ENCODE measurements at regions not wholly inside any gene's neighbourhood (a gene's known extent, or its start where the extent isn't known, plus 50 kb on each side); places are given as distances from the start of the nearest gene placed in this dataset.
"Not testable (repeated sequence)": the region's sequence is repeated elsewhere in the genome, so short reads cannot be mapped to it uniquely, and the experiment has no call there.

DNA sequence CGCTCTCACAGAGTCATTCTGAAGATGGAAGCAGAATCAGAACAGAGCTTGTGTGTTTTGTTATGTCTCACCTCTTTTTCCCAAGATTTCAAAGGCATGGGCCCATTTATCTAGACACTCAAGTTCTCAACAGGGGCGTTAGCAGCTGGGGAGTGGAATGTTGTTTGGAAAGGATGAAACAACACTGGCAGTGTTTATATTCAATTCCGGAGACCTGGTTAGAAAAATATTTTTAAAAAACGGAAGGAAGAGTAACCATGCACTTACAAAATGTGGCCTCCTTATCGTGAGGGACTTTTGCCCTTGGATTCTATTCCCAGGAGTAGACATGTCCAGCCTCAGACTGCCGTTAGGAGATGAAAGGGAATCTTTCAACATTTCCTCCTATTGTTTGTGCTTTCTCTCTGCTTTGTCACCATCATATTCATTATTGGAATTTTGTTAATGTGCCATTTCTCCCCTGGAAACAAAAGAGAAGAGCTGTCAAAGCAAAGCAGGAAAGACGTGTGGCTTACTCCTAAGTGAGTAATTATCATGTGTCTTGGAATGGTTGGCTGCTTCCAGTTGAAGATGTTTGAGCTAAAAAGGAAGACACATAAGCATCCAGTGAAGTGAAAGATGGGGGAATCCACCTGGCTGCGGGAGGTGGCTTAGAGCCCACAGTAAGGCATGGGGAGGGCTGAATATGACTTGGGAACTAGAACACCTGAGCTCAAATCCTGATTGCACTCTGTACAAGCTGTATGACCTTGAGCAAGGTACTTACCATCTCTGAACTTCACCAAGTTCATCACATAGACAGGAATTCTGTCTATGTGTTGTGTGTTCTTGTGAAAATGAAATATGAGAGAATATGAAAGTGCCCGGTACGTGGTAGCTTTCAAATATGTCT, 71.7 kb upstream of the JUN start:
- H3K27me3 Mint-ChIP-seq: no peaks in the 10 kb centered on the region
- no peak overlapping the region for H3K4me3 Mint-ChIP-seq
- H3K4me1 Mint-ChIP-seq: peaks cover 35 to 50% of the 10 kb centered on the region in 2 donors
- ATAC-seq (replicated peaks): no peak
- no peaks in the 10 kb centered on the region for H3K36me3 Mint-ChIP-seq
- H3K27ac Mint-ChIP-seq: no peak overlapping the region
- DNase-seq: no peak
- H3K9me3 Mint-ChIP-seq: no peaks in the 10 kb centered on the region

DNA sequence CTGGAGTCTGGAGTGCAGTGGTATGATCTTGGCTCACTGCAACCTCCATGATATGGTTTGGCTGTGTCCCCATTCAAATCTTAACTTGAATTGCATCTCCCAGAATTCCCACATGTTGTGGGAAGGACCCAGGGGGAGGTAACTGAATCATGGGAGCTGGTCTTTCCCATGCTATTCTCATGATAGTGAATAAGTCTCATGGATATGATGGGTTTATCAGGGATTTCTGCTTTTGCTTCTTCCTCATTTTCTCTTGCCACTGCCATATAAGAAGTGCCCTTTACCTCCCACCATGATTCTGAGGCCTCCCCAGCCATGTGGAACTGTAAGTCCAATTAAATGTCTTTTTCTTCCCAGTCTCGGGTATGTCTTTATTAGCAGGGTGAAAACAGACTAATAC, 72.4 kb upstream of the JUN start:
- not testable (repeated sequence) for H3K36me3 Mint-ChIP-seq; DNase-seq; H3K9me3 Mint-ChIP-seq; H3K27me3 Mint-ChIP-seq; H3K4me3 Mint-ChIP-seq; H3K27ac Mint-ChIP-seq; ATAC-seq (replicated peaks)
- H3K4me1 Mint-ChIP-seq: peaks cover 39 to 53% of the 10 kb centered on the region in 2 donors

DNA sequence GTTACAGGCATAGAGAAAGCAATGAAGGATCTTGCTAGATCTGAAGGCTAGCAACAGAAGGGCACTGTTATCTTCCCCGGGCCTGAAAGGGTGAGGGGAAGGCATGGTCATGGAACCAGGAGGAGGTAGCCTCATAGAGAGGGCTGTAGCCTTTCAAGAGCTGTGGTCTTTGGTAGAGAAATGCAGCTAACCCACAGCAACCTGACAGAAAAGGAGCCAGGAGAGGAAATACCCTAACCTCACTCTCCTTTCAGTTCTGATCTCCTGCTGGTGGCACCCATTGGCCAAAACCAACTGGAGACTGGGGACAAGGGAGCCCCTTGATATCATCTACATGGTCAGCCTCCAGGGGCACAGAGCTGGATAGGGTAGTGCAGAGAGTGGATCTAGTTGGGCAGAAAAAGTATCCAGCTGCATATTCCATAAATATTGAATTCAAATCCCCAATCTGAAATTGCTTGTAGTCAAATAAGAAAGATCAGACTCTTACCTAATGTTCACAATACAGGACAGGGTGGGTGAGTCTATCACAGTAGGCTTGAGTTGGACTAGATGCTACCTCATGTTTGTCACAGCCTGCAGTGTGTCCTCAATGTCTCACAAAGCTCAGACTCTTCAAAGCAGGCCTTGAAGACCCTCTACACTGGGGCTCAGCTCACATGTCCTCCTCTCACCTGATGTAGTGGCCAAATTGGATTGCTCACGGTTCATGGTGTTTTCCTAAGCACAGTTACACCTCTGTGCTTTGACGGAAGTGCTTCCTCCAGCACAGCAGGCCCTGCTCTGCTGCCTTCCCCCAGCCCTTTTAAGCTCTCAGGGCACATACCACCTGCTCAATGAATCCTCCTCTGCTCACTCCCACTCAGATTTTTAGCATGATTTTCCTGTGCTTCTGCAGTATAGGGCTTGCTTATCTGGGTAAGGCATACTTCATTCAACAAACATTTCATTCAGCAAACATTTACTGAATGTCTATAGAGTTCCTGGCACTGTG, 74.1 kb upstream of the JUN start:
- ATAC-seq (replicated peaks) (peak; percentile 68), DNase-seq (peak; percentile 12)
- Mint-ChIP-seq H3K9me3 (no peaks in the 10 kb centered on the region), H3K4me3 (no peak overlapping the region), H3K27ac (peak overlapping the region; percentile 25), H3K27me3 (no peaks in the 10 kb centered on the region), H3K36me3 (peaks cover 0 to 2% of the 10 kb centered on the region in 2 donors), H3K4me1 (peaks cover 39 to 53% of the 10 kb centered on the region in 2 donors)

DNA sequence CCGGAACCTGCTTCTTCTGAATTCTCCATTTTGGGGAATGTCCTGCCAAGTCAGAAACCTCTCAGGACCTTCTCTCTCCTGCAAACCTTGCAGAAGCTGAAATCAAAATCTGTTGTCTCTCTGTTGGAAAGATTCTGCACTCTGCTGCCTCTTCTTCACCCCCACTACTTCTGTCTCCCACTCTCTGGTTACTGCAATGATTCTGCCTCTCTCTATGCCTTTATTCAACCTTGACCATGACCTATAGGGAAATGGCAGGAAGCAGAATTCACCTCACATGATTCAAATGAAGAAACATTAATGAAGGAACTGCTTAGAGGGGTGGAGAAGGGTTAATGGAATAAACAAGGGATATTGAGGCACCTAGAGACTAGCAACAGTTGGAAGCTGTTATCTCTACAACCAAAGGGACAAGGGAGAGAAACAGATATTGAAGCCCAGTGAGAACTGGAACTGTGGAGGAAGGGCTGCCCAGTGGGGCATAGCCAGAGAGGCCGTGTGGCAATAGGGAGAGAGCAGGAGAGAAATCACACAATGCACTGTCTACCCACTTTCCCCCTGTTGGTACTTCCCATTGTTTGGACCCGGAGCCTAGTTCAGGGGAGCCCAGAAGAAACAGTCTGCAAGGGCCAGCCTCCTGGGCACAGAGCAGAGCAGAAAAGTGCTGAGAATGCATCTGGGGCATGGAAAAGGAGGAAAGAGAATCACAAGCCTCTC, 76.1 kb upstream of the JUN start:
- Mint-ChIP-seq H3K36me3 (peaks cover 0 to 2% of the 10 kb centered on the region in 2 donors), H3K4me1 (peaks cover 33 to 45% of the 10 kb centered on the region in 2 donors), H3K27ac (no peak overlapping the region), H3K27me3 (no peaks in the 10 kb centered on the region), H3K9me3 (no peaks in the 10 kb centered on the region), H3K4me3 (no peak overlapping the region)
- ATAC-seq (replicated peaks) (peak; percentile 67 to 69), DNase-seq (no peak)

DNA sequence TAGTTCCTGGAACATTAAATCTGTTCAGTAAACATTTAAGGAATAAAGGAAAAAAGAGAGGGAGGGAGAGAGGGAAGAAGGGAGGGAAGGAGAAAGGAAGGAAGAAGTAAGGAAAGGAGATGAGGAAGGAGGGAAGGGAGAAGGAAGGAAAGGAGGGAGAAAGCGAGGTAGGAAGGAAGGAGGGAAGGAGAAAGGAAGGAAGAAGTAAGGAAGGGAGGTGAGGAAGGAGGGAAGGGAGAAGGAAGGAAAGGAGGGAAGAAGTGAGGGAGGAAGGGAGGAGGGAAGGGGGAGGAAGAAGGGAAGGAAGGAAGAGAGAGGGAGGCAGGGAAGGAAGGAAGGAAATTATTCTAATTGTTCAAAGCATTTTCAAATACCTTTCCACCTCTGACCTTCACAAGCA, 77.2 kb upstream of the JUN start:
- H3K4me3 Mint-ChIP-seq: no peak overlapping the region
- peaks cover 0 to 2% of the 10 kb centered on the region in 2 donors for H3K36me3 Mint-ChIP-seq
- peaks cover 0 to 1% of the 10 kb centered on the region in 2 donors for H3K9me3 Mint-ChIP-seq
- DNase-seq (no peak), ATAC-seq (replicated peaks) (no peak)
- H3K27me3 Mint-ChIP-seq: no peaks in the 10 kb centered on the region
- peak overlapping the region; percentile 9 for H3K27ac Mint-ChIP-seq
- peaks cover 29 to 36% of the 10 kb centered on the region in 2 donors for H3K4me1 Mint-ChIP-seq

DNA sequence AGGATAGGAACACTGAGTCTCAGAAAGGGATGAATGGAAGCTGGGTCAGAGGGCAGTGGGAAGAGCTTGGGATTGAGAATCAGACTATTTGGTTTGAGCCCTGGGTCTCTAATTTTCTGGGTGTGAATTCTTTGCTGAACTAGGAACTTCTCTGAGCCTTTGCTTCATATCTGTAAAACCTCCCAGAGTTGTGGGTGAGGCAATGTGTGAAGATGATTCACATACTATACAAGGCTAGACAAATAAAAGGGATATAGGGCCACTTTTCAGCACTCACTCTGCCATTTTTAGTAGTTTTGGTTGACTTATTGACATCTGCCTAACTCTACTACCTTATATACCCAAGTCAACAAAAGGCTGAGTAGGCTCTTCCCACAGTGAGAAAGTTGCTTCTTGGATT, 77.7 kb upstream of the JUN start:
- peaks cover 0 to 2% of the 10 kb centered on the region in 2 donors for H3K36me3 Mint-ChIP-seq
- no peak for ATAC-seq (replicated peaks)
- no peak for DNase-seq
- peaks cover 27 to 36% of the 10 kb centered on the region in 2 donors for H3K4me1 Mint-ChIP-seq
- H3K4me3 Mint-ChIP-seq: no peak overlapping the region
- peaks cover 0 to 1% of the 10 kb centered on the region in 2 donors for H3K9me3 Mint-ChIP-seq
- H3K27me3 Mint-ChIP-seq: no peaks in the 10 kb centered on the region
- no peak overlapping the region for H3K27ac Mint-ChIP-seq

DNA sequence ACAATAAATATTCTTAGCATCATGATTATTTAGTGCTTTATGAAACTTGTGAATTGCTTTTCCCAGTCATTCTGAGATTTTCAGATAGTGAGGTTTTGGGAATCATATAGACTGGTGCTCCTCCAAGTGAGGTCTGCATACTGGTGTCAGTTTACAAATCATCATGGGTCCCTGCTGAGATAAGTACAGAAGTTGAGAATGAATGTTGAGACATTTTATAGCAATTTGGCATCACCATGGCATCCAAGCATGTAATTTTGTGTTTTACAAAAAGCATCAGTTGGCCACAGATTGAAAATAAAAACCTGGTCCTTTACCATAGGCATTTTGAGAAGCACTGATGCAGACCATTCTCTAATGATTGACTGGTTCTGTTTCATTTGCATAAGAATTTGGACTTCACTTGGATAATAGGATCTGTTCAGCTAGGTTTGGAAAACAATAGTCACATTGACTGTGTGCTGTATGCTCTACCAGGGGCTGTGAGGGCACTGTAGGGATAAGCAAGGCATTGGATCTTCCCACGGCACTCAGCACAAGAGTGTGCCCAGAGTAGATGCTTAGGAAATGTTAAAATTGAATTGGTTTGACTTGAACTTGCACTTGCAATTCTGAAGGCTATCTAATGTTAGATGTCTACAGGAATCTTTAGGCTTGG, 79.0 kb upstream of the JUN start:
- Mint-ChIP-seq H3K4me3 (no peak overlapping the region), H3K27me3 (no peaks in the 10 kb centered on the region), H3K27ac (no peak overlapping the region), H3K4me1 (peaks cover 22 to 28% of the 10 kb centered on the region in 2 donors), H3K9me3 (peaks cover 0 to 1% of the 10 kb centered on the region in 2 donors), H3K36me3 (peaks cover 0 to 2% of the 10 kb centered on the region in 2 donors)
- ATAC-seq (replicated peaks) (no peak), DNase-seq (no peak)

DNA sequence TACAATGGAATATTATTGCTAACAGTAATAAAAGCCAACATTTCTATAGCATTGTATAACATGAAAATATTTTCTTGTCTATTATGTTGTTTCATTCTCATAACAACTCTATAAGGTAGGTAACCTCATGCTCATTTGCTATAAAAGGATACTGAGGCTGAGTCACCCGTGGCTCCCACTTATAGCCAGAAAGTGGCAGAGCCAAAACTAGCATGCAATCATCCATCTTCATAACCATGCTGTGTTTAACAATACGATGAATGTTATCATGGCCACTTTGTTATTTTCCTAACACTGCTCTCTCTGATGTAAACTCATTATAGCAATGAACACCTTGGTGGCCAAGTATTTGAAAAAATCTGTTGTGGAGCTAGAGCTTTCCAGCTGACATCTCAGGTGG, 80.8 kb upstream of the JUN start:
- Mint-ChIP-seq H3K4me3 (no peak overlapping the region), H3K9me3 (peaks cover 0 to 1% of the 10 kb centered on the region in 2 donors), H3K4me1 (peaks cover 12 to 13% of the 10 kb centered on the region in 2 donors), H3K36me3 (peaks cover 0 to 2% of the 10 kb centered on the region in 2 donors), H3K27me3 (no peaks in the 10 kb centered on the region), H3K27ac (no peak overlapping the region)
- no peak for ATAC-seq (replicated peaks)
- no peak for DNase-seq

DNA sequence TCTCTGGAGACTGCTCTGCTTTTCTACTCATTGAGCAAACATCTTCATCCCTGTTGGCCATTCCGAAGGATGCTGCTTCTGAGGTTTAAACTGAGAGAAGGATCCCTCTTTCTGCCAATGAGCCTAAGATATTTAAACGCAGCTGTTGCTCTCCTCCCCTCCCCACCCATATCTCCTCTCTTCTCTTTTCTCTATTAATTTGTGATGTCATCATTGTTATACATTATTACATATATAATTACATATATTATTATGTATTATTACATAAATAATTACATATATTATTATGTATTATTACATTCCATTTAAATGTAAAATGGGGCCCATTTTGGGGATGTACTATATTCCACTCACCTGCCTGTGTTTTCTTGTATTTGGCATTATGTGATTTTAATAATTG, 82.7 kb upstream of the JUN start:
- H3K27me3 Mint-ChIP-seq: no peaks in the 10 kb centered on the region

DNA sequence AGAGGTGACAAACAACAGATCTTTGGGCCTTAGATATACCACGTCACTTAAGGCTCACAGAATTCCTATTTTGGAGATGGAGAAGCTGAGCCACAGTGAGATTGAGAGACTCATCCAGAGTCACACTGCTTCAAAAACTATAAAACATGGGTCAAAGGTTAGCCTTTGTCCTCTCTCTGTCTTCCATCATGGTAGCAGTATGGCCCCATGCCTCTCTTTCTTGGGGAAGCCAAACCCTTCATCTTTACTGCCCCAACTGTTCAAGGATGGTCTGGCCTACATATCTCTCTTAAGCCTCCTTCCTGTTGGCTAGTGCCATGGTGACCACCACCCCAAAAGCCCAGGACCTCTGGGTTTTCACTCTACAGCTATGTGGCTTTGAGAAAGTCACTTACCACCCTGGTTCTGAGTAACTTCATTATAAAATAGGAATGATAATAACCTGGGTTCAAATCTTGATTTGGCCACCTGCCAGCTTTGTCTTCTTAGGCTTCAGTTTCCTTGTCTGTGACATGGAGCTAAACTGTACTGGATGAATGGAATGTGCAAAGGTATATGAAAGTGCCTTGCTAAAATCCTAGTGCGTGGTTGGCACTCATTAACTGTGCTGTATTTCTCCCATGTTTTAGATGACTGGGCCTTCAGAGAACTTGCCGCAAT, 85.9 kb upstream of the JUN start:
- Mint-ChIP-seq H3K27me3 (no peaks in the 10 kb centered on the region), H3K4me3 (no peak overlapping the region), H3K27ac (no peak overlapping the region), H3K36me3 (no peaks in the 10 kb centered on the region), H3K9me3 (peaks cover 0 to 1% of the 10 kb centered on the region in 2 donors), H3K4me1 (peaks cover 12 to 22% of the 10 kb centered on the region in 2 donors)
- DNase-seq (no peak), ATAC-seq (replicated peaks) (no peak)

More for the DNA sequence above, 82.7 kb upstream of the JUN start:
- peaks cover 0 to 2% of the 10 kb centered on the region in 2 donors for H3K36me3 Mint-ChIP-seq
- ATAC-seq (replicated peaks) (no peak), DNase-seq (no peak)
- H3K27ac Mint-ChIP-seq: no peak overlapping the region
- H3K4me1 Mint-ChIP-seq: peaks cover 6 to 11% of the 10 kb centered on the region in 2 donors
- no peak overlapping the region for H3K4me3 Mint-ChIP-seq
- H3K9me3 Mint-ChIP-seq: peaks cover 0 to 1% of the 10 kb centered on the region in 2 donors

DNA sequence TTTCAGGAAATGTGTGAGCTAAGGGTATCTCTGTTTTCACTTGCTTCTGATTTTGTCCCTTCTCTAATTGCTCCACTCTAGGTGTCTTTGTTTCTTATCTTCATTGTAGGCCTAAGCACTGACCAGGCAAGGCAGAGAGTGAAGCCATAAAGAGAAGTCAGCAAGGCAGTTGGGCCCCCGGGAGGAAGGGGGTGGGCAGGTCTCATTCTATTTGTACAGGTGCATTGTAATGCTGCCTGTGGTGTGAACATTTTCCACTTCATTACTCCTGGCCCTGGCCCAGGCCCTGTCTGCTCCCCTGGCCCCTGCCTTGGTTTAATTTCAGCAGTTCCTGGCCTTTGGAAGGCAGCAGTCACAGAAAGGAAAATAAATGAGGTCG, 86.4 kb upstream of the JUN start:
- Mint-ChIP-seq H3K36me3 (no peaks in the 10 kb centered on the region), H3K9me3 (peaks cover 0 to 1% of the 10 kb centered on the region in 2 donors), H3K4me1 (peaks cover 12 to 22% of the 10 kb centered on the region in 2 donors), H3K4me3 (no peak overlapping the region), H3K27ac (no peak overlapping the region), H3K27me3 (no peaks in the 10 kb centered on the region)
- ATAC-seq (replicated peaks) (no peak), DNase-seq (no peak)

DNA sequence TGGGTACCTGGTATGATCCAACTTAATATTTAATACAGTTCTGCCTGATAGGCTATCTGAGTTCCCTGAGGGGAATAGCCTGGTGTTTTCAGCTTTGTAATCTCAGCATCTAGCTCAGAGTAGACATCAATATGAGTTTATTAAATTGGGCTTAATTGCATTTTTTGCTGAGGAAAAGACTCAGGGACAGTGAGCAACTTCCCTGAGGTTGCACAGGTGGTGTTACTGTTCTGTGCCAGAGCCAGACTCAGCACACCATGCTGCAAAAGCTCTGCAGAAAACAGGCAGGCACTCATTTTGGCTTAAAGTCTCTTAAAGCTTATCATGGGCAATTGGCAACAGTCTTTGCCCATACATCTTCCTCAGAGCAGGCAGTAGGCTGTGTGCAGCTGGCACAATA, 90.5 kb upstream of the JUN start:
- Mint-ChIP-seq H3K27me3 (no peaks in the 10 kb centered on the region), H3K4me3 (no peak overlapping the region), H3K27ac (no peak overlapping the region), H3K9me3 (peaks cover 0 to 1% of the 10 kb centered on the region in 2 donors), H3K36me3 (no peaks in the 10 kb centered on the region), H3K4me1 (peaks cover 10 to 22% of the 10 kb centered on the region in 2 donors)
- DNase-seq (no peak), ATAC-seq (replicated peaks) (no peak)

Data from stimulated activated naive B cell treated with anti-CD40 and anti-IgM and Interleukin-4, amounts not matched to agents 10 μg/mL and 1 μg/mL and 100 μg/mL, for 72 hours (primary cell).